GM21576 (cell line): ENCODE measurements at regions not wholly inside any gene's neighbourhood (a gene's known extent, or its start where the extent isn't known, plus 50 kb on each side); places are given as distances from the start of the nearest gene placed in this dataset.
"Not testable (repeated sequence)": the region's sequence is repeated elsewhere in the genome, so short reads cannot be mapped to it uniquely, and the experiment has no call there.

Experiments used
- ATAC-seq: cut with Tn5 transposase; IDR thresholded peaks from one replicate; pipeline ENCODE4 v1.9.1; 2021; ENCODE audit warnings: mild to moderate bottlenecking, moderate library complexity; ENCODE audit not compliant: unreplicated experiment

DNA sequence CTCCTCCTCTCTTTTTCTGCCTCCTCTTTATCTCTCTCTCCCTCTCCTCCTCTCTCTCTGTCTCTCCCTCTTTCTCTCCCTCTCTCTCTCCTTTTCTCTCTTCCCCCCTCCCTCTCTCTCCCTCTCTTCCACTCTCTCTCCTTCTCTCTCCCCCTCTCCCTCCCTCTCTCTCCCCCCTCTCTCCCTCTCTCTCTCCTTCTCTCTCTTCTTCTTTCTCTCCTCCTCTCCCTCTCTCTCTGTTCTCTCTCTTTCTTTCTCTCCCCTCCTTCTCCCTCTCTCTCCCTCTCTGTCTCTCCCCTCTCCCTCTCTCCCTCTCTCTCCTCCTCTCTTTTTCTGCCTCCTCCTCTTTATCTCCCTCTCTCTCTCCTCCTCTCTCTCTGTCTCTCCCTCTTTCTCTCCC is 197.4 kb downstream of the UQCRFS1 start:
- no peak for ATAC-seq

DNA sequence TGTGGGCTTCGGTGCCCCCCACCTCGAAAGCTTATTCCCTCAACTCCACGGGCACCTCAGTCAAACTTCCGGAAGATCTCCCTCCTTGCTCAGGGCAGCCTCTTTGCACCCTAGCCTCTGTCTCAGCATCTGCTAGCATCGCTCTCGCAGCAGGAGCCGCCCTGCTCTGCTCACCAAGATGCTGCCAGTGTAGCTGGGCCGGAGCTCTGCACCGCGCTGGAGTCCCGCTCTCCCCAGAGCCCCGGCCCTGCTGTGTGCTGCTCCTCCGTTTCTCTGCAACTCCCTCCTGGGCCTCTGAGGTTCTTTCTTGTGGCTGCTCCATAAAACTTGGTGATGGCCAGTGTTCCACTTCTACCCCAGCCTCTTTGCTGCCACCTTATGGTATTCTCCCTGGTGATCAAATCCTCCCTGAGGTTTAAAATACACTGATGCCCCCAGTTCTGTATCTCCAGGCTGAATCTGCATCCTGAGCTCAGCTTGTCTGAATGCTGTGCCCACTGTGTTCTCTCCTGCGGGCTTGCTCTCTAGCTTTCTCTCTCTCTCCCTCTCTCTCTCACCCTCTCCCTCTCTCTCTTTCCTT is 198.0 kb downstream of the UQCRFS1 start:
- ATAC-seq: no peak

GRCh38 chr19:29013988-29014387 is 199.0 kb downstream of the UQCRFS1 start:
- no peak for ATAC-seq

DNA sequence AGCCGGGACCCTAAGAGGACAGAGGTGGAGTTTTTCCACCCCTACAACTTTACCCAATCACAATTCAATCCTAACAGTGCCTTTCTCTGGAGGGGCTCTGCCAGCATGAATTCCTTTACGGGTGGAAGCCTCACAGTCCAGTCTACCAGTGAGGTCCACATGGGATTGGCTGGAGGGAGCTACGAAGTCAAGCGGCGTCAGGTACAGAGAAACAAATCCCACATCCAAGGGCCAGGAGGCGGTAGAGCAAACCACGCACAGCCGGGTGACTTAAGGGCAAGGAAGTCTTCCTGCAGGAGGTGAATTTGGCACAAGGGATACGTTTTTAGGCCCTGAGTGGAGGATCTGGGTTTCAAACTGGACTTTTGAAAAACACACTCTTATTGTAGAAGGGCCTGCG is 199.6 kb downstream of the UQCRFS1 start:
- ATAC-seq: no peak

GRCh38 chr19:29012457-29012856 is 200.5 kb downstream of the UQCRFS1 start:
- no peak for ATAC-seq

DNA sequence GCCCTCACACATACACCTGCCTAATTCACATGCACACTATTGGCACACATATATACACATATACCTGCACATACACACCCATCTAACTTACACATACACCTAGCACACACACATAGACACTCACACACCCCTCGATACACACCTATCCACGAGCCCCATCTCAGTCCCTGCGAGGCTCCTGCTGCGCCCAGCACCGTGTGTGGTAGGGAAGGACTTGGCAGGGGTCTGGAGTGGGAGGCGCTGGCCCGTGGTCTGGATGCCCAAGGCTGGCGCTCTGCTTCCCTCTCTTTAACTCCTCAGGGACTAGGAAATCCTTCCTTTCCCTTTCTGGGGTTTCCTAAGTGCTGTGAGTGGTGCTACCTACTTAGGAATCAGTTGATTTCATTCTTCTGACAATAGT is 202.7 kb downstream of the UQCRFS1 start:
- ATAC-seq: no peak

GRCh38 chr19:29006057-29006735 is 206.8 kb downstream of the UQCRFS1 start:
- no peak for ATAC-seq

DNA sequence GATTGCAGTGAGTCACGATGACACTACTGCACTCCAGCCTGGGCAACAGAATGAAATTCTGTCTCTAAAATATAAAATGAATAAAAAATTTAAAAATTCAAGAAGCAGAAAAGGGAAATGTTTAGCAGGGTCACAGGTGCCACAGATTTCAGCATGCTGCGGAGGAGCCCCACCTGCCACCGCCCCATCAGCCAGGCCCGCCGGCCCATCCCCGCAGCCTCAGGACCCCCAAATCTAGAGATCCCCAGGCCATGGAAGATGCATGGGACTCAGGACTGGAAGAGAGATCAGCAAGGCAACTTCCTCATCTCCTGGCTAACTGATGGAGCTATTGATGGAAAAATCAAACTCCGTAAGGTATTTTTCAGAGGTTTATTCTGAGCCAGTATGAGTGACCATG is 208.2 kb downstream of the UQCRFS1 start:
- no peak for ATAC-seq

- ATAC-seq: no peak
Measured at GRCh38 chr19:29003641-29004409, 209.1 kb downstream of the UQCRFS1 start.

DNA sequence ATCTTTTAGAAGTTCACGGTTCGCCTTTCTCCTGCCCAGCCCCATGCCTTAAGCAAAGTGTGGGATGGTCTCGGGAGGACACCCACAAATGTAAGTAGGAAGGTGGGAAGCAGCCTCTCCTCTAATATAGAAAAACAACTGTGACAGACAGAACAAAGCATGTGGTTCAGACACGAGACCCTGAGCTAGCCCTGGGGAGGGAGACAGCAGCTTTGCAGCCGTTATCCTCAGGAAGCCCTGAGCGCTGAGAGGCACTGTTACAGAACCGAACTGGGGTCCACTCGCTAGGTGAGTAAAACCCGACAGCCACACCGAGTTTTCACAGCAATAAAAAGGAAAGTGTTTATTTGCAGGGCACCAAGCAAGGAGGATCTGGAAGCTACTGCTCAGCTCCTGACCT is 210.6 kb downstream of the UQCRFS1 start:
- ATAC-seq: no peak

GRCh38 chr19:29001597-29002245 is 211.2 kb downstream of the UQCRFS1 start:
- no peak for ATAC-seq

DNA sequence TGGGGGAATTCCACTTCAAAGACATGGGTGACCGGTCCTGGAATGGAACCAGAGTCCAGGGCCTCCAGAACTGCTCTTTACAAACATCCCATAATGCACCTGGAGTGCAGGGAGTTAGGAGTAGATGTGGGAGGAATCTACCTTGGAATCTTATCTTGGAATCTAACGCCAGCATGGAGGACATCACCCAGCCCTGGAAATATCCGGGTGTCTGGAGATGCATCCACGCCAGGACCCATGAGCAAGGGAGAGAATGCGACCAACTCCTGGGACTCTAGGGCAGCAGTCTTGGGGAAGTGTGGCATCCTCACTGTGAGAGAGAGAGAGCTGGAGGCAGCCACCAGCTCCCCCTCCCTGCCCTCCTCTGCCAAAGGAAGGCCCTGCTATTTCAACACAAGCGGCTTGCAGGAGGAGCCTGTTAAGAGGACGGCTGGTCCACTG is 211.8 kb downstream of the UQCRFS1 start:
- no peak for ATAC-seq

- ATAC-seq: no peak
Measured at GRCh38 chr19:28999724-29000433, 213.1 kb downstream of the UQCRFS1 start.

GRCh38 chr19:28998974-28999373 is 214.0 kb downstream of the UQCRFS1 start:
- no peak for ATAC-seq

- not testable (repeated sequence) for ATAC-seq
Measured at GRCh38 chr19:28997866-28998265, 215.1 kb downstream of the UQCRFS1 start.

DNA sequence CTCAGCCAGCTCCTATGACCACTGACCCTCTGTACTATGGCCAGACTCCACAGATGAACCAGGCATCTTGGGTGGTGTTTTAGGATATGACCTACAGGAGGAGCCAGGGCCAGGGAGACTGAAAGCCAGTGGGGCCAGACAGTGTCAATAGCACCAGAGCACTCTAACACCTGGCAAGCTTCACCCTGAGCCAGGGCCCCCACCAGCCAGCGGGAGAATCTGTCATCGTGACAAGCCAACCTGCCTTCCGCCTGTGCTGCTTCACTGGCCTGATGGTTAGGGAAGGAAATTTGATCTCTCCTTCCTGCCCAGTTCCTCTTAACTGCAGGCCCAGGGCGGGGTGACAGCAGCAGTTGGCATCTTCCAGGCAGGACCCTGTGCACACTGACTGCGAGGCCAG is 222.4 kb downstream of the UQCRFS1 start:
- no peak for ATAC-seq

DNA sequence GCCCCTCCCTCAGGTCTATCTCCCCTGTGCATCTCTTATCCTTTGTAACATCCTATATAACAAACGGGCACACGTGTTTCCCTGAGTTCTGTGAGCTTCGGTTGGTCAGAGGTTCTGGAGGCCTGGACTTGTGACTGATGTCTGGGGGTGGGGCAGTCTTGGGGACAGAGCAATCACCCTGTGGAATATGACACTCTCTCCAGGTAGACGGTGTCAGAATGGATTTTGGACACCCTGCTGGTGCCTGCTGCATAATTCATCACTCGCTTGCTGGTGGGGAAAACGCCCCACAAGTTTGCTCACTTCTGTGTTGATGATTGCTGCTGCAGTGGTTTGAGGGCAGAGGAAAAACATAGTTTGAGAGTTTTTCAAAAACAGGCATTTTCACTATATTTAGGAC is 223.2 kb downstream of the UQCRFS1 start:
- ATAC-seq: no peak

DNA sequence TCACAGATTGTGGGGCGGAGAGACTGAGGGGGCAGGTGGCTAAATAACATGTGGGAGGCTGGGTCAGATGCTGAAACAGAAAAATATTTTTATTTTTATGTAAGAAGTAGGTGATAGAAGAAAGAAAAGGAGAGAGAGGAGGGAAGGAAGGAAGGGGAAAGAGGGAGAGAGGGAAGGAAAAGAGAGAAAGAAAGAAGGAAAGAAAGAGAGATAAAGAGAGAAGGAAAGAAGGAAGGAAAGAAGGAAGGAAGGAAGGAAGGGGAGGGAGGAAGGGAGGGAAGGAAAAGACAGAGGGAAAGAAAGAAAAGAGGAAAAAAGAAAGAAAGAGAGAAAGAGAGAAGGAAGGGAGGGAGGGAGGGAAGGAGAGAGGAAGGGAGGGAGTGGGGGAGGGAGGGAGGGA is 224.9 kb downstream of the UQCRFS1 start:
- no peak for ATAC-seq

DNA sequence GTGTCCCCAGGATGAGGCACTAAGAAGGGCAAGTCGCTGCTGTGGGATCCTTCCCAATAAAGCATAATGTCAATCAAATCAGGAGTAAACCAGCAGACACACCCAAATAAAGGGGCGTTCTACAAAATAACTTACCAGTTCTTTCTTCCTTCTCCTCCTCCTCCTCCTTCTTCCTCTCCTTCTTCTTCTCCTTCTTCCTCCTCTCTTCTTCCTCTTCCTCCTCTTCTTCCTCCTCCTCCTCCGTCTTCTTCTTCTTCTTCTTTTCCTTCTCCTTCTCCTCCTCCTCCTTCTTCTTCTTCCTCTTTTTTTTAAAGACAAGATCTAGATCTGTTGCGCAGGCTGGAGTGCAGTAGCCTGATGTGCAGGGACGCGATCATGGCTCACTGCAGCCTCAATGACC is 225.8 kb downstream of the UQCRFS1 start:
- ATAC-seq: no peak

DNA sequence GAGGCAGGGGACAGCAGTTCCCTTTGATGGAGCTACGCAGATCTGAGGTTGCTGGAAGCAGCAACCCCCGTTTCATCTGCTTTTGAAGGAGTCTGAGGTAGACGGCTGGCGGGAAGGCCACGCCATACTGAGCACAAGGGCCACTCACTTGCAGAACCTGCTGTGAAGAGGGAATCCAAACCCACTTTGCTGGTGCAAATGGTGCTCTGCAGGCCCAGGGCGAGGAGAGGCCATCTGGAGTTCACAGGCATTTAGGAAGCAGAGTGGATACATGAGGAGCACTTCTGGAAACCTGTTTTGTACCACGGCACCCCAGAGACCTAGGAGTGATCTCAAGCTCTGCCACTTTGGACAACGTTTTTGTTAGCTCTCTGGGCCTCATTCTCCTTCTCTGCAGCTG is 227.8 kb downstream of the UQCRFS1 start:
- no peak for ATAC-seq

DNA sequence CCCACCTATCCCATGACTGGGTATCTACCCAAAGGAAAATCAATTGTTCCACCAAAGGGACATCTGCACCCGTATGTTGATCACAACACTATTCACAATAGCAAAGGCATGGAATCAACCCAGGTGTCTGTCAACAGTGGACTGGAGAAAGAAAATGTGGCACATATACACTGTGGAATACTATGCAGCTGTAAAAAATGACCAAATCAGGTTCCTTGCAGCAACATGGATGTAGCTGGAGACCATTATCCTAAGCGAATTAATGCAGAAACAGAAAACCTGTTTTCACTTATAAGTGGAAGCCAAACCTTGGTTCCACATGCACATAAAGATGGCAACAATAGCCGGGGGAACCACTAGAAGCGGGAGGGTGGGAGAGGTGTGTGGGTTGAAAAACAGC is 228.6 kb downstream of the UQCRFS1 start:
- ATAC-seq: no peak
